GM11168 (cell line): ENCODE measurements at regions not wholly inside any gene's neighbourhood (a gene's known extent, or its start where the extent isn't known, plus 50 kb on each side); places are given as distances from the start of the nearest gene placed in this dataset.

Source experiments
- in situ Hi-C: fragments of 300-500 bp; cut with MboI; formaldehyde crosslinking; loops from one replicate; pipeline ENCODE4 v1.12.0; 2022; ENCODE audit warnings: low sequenced_read_pairs; ENCODE audit not compliant: unreplicated experiment

DNA sequence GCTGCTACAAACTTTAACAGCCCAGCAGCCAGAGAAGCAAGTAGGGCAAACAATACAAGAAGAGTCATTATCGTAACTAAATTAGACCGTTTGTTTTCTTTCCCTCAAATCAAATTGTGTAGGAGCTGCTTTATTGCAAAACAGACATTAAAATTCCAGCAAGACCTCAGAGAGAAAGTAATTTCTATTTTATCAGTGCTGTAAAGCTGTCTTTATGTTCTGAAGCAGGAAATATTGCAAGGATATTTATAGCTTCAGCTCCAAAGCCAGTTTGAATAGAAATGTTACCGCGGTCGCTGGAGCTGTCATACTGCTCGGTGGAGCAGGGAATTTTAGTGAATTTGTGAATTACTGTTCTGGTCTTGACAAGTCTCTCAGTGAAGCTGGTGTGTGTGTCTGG is 503.8 kb upstream of the PLXNA2 start:
- in situ Hi-C loops: no loop called here

DNA sequence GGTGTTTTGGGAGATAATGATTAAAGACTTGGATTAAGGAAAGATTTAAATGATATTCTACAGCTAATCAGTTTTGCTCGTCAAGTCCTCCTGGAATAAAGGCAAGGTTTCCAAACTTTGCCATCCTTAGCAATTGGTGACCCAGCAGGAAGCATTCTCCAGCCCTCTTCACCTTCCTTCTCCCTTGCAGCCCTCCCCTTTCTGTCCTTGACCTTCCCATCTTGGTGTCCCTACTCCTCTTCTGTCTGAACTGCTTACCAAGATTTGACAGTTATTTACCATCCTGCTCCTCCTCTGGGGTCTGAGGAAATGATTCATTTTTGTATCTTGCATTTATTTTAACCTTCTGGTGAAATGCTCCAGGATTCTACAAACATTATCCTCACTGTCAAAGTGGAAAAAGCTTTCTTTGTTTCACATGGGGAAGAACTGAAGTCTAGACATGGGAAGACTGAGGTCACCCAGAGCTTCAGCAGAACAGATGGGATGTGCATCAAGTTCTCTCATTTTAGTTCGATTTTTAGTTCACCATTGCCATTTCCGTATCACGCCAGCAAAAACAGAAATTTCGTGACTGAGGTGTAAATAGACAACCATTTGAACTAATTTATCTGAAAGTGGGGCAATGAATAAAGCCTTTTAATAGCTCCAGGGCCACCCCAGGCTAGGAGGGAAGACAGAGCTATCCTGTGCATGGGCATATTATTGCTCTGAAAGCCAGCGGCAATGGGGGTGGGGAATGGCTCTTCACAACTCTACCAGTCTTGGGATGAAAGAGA is 504.4 kb upstream of the PLXNA2 start:
- in situ Hi-C loops: no loop called here

DNA sequence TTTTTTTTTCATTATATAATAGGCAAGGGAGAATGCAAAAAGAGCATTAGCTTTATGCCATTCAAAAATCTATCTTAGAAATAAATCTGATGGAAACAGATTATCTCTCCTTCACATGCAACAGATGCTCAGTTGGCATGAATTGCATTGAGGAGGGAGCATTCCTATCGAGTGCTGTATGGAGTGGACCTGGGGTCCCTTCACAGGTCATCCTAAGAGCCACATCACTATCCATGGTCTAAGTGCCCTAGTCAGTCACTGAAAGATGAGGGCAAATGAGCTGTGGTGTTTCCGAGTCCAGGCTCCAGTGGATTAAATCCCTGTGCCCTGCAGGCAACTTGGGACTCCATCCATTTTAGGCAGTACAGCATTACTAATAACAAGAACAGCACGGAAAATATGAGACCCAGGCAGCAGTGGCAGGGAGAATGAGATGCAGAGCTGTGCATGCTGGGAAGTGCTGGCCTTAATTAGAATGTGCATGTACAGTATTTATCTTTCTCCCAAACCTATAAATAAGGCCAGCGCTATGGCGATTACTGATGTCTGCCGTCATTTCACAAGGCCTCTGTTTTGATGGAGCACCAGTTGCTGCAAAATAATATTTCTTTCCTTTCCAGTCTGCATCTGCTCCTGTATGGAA is 512.3 kb upstream of the PLXNA2 start:
- in situ Hi-C loops: no loop called here

DNA sequence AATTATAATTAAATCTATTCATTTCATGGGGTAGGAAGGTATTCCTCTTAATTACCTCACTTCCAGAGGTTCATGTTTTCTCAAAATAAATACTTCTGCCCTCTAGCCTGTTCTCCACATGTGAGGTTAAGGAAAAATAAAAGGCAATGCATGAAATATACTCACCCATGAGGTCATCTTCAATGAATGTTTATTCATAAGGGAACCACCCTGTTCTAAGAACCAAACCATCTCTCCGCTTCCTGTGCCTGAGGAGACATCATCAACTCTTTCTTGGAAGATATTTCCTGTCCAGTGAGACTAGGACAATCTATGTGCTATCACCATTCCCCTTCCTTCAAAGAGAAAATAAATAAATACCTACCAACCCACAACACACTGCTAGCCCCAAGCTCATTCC is 513.7 kb upstream of the PLXNA2 start:
- in situ Hi-C loops: no loop called here

DNA sequence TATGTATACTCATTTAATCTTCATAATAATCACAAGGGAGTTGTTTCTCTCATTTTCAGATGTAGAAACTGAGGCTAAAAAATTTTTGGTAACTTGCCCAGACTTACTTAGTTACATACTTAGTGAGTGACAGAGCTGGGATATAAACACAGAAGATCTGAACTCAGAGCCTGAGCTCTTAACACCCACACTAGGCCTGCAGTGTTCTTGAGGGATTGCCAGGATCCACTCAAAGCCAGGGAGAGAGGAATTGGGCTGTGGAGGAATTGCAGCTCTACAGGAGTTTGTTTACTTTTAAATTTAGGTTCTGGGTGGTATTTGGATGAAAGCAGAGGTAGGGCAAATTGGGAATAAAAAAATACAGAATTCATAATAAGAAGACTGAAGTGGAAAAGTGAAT is 515.1 kb upstream of the PLXNA2 start:
- in situ Hi-C loops: no loop called here

DNA sequence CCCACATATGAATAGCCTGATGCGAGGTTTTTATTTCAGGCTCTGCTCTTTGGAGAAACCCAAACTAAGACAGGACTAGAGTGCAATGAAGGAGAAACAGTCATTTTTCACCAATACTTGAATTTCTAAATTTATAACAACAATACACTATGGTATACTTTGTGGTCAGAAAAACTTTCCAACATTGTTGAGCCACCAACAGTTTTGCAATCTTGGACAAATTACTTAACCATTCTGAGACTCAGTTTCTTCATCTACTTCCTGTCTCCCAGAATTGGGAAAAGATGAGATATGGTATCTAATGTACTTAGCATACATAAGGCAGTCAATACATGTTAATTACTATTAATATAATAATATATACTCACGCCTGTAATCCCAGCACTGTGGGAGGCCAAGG is 519.8 kb upstream of the PLXNA2 start:
- in situ Hi-C loops: no loop called here

DNA sequence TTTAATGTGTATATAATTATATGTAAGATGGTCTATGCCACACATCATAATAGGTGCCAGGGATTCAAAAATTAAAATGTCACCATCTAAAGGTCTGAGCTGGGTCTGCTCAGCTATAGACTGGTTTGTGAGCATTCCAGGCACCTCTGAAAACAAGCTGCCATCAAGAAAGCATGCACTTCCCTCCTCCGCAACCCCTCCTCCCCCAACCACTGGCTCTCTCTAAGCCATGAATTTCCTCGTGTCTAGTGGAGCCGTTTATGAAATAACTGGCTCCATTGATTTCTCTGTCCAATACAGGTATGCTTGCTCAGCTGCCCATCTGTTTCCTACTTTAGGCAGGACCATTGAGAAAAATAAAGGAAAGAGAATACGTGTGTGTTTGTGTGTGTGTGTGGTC is 522.6 kb upstream of the PLXNA2 start:
- in situ Hi-C loops: no loop called here

DNA sequence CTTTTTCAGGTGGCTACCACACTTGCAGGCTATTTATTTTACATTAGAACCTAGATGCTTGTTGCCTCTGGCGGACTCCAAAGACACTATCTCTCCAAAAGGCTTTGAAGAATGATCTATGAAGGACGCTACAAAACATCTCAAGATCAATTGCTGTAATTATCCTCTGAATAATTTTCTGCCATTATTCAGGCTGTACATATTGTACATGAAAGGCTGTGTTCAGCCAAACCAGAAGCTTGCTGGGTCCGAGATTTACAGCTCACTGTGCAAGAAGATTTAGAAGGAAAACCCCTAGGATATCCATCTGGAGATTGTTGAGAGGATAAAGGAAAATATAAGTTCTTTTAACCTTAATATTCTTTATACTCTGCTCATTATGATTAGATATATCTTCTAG is 523.6 kb upstream of the PLXNA2 start:
- in situ Hi-C loops: no loop called here

DNA sequence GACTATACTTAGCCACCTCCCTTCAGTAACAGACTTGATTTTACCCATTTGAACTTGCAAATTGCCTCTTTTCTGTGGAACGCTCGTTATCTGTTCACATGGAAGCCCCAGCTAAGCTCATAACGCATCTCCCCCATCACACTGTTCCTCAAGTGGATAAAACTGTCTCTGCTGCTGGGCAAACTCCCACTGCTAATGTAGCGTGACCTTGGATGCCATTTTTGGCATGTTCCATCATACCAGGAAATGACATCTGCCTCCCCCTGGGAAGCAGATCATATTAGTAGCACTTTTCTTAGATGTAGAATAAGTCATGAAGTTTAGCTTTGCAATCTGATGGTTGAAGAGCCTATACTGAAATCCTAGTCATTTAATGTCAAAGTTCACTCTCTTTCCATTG is 528.7 kb upstream of the PLXNA2 start:
- in situ Hi-C loops: no loop called here

DNA sequence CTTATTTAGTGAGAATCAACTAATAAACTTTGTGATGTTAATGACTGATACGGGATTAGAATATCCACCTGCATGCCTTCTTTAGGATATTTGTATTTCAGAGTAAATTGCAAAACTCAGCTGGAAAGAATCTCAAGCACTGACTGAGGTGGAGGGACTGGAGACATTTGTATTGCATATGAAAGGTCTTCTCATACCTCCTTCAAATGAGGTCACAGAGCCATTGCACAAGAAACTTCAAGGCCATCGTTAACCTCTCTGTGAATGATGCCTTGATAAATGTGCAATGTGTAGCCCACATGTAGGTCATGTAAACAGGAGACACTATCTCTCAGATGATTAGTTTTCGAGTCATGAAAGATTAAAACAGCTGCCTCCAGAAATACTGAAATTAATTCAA is 531.7 kb upstream of the PLXNA2 start:
- in situ Hi-C loops: no loop called here

DNA sequence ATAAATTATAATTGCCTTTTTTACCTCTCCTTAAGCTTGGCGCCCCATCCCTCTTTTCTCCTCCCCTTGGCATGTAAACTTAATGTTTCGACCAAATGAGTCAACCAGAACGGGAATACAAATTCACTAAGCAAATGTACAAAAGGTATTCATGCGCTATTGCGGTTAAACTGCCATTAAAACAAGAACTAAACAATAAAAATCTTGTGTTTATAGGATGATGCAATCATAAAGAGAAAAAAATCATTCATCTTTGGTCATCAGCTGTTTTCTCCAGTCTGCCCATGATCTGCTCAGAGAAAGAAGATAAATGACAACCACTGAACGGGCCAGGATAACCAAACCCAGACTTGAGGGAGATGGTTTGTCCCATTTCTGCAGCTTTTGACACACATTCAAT is 534.2 kb upstream of the PLXNA2 start:
- in situ Hi-C loops: no loop called here

DNA sequence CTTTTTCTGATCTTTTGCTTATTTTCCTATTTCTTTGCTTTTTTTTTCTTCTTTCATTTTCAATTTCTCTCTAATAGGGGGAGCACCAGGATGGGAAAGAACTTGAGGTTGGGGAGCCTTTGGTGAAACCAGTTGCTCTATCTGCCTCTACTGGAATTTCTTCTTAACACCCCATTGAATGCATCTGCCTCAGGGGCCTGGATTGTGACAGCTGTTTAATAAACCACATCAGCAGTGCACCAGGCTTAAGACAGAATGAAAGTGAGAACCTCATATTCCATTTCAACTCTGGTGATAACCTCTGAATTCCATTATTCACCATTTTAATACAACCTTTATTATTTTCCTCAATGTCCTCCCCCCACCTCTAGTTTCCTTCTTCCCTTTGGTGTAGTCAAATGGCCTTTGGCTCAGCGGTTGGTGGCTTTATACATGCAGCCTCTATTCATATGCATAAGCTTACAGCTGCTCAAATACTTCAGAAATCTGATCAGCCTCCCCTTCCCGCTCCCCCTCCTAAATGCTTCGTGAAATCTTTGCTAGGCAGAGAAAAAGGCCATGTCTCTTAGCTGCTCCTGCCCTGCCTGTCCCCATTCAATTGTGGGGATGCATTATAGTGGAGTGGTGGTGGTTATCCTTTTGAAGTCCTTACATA is 537.3 kb upstream of the PLXNA2 start:
- in situ Hi-C loops: no loop called here

DNA sequence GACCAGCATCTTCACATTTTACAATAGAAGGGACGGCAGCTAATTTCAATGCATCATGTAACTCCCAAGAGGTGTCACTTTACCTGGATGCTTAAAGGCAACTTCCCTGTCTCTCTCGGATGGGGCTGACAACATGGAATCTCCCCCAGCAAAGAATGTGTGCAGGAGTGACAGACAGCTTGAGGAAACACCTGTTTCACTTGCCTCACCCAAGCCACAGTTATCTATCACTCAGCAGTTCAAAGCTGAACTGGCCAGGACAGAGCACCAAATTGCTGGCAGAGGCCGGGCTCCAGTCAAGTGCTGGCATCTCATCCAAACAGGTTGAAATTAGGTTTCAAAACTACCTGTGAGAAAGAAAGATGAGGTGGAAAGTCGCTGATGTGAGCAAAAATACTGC is 538.0 kb upstream of the PLXNA2 start:
- in situ Hi-C loops: no loop called here

DNA sequence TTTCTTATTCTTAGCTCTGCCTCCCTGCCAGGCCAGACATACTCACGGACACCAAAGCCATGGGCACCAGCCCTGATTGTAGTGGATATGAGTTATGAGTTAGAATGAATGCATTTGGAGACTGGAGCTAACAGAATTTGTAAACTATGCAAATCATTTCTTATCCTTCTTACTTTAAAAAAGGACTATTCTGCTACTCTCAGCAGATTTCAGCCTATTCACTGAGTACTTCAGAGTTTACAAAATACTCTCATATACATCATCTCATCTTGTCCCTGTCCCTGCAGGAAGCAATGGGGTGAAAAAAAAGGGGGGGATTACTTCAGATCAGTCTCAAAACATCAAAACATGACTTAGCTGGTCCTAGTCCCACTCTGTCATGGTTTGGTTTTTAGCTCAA is 541.4 kb upstream of the PLXNA2 start:
- in situ Hi-C loops: no loop called here

DNA sequence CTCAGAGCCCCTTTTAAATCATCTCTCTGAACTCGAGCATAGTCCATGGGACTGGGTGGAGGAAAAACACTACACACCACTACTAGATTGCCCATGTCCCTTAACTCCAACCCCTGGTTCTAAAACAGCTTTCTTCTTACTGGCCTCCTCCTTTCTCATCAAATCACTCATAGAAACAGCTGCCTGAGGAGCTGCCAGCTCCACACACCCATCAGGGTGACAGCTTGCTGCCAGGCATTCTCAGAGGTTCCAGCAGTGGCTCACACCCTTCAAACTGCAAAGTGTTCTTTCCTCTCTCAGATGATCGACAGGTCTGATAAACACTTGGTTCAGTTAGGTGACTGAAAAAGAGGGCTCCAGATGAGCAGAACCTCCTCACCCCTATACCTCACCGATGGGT is 543.0 kb upstream of the PLXNA2 start:
- in situ Hi-C loops: no loop called here

DNA sequence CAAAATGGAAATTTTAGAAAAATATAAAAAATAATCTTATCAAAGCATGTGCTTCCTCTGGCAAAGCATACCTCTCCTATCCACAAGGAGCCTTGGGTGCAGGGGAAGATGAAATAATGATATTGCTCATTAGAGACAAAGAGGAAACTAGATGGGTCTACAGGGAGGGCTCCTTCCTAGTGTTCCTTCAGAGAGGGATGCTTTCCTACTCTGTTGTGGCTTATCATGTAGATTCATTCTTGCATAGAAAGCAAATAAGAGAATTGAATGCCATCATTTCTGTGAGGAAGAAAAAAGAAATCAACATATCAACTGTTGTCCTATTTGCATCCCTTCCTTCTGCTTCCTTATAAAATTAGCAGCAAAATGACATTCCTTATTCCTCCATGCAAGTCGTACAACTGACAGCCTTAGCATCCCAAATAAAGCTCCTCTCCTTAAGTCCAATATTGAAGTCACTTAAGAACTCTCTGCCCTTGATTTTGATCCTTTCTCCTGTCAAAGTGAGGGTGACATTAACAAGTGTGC is 543.9 kb upstream of the PLXNA2 start:
- in situ Hi-C loops: no loop called here

DNA sequence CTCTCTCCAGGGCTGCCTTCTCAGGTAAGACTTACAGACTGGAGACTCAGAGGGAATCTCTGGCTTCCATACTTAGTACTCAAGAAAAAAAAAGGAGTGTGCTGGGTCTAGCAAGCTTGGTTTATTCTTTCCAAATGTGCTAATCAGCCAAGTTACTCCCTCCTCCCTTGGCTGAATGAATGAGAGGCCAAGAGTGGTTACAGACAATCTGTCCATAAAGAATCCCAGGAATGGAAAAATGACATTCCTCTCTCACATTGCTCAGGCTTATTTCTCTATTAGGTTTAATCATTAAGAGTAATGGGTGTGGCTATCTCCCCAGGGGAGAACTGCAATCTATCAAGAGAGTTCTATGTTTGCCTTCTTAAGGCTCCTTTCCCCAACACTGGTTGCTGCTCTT is 547.3 kb upstream of the PLXNA2 start:
- in situ Hi-C loops: no loop called here

DNA sequence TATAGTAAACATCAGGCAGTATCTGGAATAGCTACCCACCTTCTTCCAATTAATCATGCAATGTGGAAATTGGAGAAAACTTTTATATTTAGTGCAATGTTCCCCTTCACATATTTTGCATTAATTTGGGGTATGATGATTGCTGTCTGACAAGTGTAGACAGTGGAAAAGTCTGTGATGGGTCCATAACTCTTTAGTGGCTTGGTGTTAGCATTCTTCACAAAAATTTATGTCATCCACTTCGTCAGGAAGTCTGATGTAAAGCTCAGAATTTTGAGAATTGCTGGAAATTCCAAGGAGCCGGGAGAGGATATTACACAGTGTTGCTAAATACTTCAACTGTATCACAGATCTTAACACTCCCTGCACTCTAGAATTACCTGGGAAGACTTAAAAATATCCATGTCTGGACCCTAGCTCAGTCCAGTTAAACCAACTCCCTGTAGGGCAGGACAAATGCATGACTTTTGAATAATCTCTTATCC is 549.7 kb upstream of the PLXNA2 start:
- in situ Hi-C loops: no loop called here

DNA sequence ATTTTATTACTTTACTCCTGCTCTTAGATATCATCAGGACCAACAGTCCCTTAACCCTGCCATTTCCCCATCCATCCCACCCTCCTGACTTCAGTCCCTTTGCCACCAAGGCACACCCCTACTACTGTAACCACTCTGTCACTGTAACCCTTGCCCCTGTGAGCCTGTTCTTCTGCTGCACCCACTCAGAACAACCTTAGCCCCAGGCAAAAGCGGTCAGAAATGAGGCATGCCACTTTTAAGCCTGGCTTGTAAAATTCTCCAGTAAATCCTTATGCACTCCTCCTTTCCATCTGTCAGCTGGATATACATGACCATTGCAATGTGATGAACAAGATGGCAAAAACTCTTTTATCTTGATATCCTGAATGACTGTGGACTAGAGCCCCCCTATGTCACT is 555.0 kb upstream of the PLXNA2 start:
- in situ Hi-C loops: no loop called here

DNA sequence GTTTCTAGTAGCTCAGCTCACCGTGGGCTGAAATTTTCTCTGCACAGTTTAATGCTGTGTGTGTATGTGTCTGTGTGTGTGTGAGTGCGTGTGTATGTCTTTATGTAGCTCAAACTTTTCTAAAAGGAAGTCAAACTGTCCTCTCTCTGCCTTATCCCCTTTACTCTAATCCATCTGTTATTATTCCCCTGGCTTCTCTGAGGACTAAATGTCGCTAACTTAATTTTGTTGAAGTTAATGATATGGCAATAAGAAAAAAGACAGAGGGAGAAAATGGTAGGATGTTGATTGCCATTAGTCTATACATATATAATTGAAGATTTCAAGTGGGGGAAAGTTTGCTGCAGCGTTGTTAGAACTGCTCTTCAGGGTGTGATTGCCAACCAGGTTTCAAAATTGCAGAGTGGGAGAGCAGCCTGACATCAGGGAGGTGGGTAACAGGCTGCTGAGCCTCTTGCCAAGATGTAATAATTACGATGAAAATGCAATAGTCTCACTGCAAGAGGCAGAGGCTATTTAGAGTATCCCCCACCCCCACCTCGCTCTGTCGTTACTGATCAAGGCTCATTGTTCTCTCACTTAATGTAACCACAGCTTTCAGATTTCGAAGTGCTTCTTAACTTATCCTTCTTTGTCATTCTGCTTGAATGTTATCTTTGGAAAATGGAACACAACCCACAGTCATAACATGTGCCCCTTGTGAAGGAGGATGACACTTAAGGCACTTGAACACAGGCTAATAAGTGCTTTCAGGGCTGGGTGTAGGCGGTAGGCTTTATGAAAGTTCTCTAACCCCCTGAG is 559.0 kb upstream of the PLXNA2 start:
- in situ Hi-C loops: no loop called here
